ENCODE measurements at regions not wholly inside any gene's neighbourhood (a gene's known extent, or its start where the extent isn't known, plus 50 kb on each side); places are given as distances from the start of the nearest gene placed in this dataset.

DNA sequence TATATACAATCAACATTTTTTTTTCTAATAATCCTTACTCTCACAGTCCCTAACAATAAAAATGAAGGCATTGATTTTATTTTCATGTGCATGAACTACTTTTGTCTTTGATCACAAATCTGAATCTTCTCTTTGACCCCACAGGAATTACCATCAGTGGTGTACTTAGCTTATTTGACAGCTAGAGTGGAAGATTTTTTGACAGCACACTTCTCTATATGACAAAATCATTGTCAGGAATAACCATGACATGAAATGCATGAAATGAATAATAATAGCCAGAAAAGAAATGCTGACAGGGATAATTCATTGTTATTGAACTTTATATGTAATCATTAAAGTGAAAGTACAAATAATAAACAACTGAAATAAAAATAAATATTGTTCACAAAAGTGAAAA, 604.2 kb downstream of the EPHA5 start:
- TF ChIP-seq POLR2A (IDR thresholded peaks at IDR 0.05), result no peak
- TF ChIP-seq, protein P1, sequence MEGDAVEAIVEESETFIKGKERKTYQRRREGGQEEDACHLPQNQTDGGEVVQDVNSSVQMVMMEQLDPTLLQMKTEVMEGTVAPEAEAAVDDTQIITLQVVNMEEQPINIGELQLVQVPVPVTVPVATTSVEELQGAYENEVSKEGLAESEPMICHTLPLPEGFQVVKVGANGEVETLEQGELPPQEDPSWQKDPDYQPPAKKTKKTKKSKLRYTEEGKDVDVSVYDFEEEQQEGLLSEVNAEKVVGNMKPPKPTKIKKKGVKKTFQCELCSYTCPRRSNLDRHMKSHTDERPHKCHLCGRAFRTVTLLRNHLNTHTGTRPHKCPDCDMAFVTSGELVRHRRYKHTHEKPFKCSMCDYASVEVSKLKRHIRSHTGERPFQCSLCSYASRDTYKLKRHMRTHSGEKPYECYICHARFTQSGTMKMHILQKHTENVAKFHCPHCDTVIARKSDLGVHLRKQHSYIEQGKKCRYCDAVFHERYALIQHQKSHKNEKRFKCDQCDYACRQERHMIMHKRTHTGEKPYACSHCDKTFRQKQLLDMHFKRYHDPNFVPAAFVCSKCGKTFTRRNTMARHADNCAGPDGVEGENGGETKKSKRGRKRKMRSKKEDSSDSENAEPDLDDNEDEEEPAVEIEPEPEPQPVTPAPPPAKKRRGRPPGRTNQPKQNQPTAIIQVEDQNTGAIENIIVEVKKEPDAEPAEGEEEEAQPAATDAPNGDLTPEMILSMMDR (IDR thresholded peaks at IDR 0.05), result no peak

Measured in right lobe of liver (tissue), 4 donors.